Smooth muscle cell (in vitro differentiated cells): ENCODE measurements at regions not wholly inside any gene's neighbourhood (a gene's known extent, or its start where the extent isn't known, plus 50 kb on each side); places are given as distances from the start of the nearest gene placed in this dataset.
"Not testable (repeated sequence)": the region's sequence is repeated elsewhere in the genome, so short reads cannot be mapped to it uniquely, and the experiment has no call there.

Experiments
- DNase-seq: peaks from one replicate; lab custom pipeline; 2025; ENCODE audit not compliant: unreplicated experiment; lab: John Stamatoyannopoulos, UW
- H2AFZ ChIP-seq: fragments of 200-600 bp; sonication (generic); 2 replicates; pipeline ENCODE4 v1.6.0; 2016; ENCODE audit warnings: antibody characterized with exemption, low read depth, mild to moderate bottlenecking
- H3F3A ChIP-seq: fragments of 200-600 bp; sonication (generic); 2 replicates; pipeline ENCODE4 v1.6.0; 2017; ENCODE audit warnings: antibody characterized with exemption, low read depth
- H3K27ac ChIP-seq: fragments of 200-600 bp; sonication (generic); 2 replicates; pipeline ENCODE4 v1.5.1; 2016; ENCODE audit warnings: low read depth, mild to moderate bottlenecking
- H3K27me3 ChIP-seq: fragments of 200-600 bp; sonication (generic); 2 replicates; pipeline ENCODE4 v1.6.1; 2016; ENCODE audit warnings: low read depth, mild to moderate bottlenecking
- H3K36me3 ChIP-seq: fragments of 200-600 bp; sonication (generic); 2 replicates; pipeline ENCODE4 v1.5.1; 2016; ENCODE audit warnings: low read depth
- H3K4me1 ChIP-seq: fragments of 200-600 bp; sonication (generic); 2 replicates; pipeline ENCODE4 v1.5.1; 2016; ENCODE audit warnings: low read depth
- H3K4me2 ChIP-seq: fragments of 200-600 bp; sonication (generic); 2 replicates; pipeline ENCODE4 v1.6.0; 2016; ENCODE audit warnings: mild to moderate bottlenecking
- H3K4me3 ChIP-seq: fragments of 200-600 bp; sonication (generic); 2 replicates; pipeline ENCODE4 v1.5.1; 2016; ENCODE audit warnings: mild to moderate bottlenecking
- H3K79me2 ChIP-seq: fragments of 200-600 bp; sonication (generic); 2 replicates; pipeline ENCODE4 v1.6.0; 2016; ENCODE audit warnings: low read depth, mild to moderate bottlenecking
- H3K9ac ChIP-seq: fragments of 200-600 bp; sonication (generic); 2 replicates; pipeline ENCODE4 v1.6.0; 2016; ENCODE audit warnings: low read depth
- H3K9me3 ChIP-seq: fragments of 200-600 bp; sonication (generic); replicated peaks from 2 replicates; pipeline ENCODE4 v1.5.1; 2016; ENCODE audit warnings: low read depth
- H4K20me1 ChIP-seq: fragments of 200-600 bp; sonication (generic); 2 replicates; pipeline ENCODE4 v1.6.0; 2016; ENCODE audit warnings: low read depth
- CTCF ChIP-seq: fragments of 200-600 bp; sonication (generic); IDR thresholded peaks from 2 replicates; pipeline ENCODE4 v1.5.1; 2017; ENCODE audit warnings: borderline replicate concordance, mild to moderate bottlenecking, antibody characterized with exemption; ENCODE audit not compliant: insufficient read depth, poor library complexity, severe bottlenecking
- WGBS: methylation state at CpG from one replicate; pipeline ENCODE4 v1.1.7; 2016; ENCODE audit warnings: low lambda C conversion rate; 5-methylcytosine and 5-hydroxymethylcytosine counted together

- Histone ChIP-seq H3K4me3 (no peak overlapping the region), H3K79me2 (no peaks in the 10 kb centered on the region), H3K9me3 (no peaks in the 10 kb centered on the region), H2AFZ (no peak overlapping the region), H3K4me1 (no peaks in the 10 kb centered on the region), H3K27ac (no peak overlapping the region), H3K36me3 (no peaks in the 10 kb centered on the region), H3F3A (no peaks in the 10 kb centered on the region), H4K20me1 (no peaks in the 10 kb centered on the region), H3K9ac (no peak overlapping the region), H3K4me2 (no peak overlapping the region), H3K27me3 (no peaks in the 10 kb centered on the region)
- no peak for DNase-seq
- no peak for TF ChIP-seq CTCF
- 78% methylated on average over 6 of the region's 6 CpGs for WGBS
These were observed 404.8 kb downstream of the THBS2 start for GRCh38 chr6:168848797-168849196.

GRCh38 chr6:168844821-168845609, 404.0 kb downstream of the SMOC2 start:
- Histone ChIP-seq H3K79me2 (no peaks in the 10 kb centered on the region), H3K4me3 (no peak overlapping the region), H3K9me3 (no peaks in the 10 kb centered on the region), H3K9ac (no peak overlapping the region), H3K4me2 (no peak overlapping the region), H3K27ac (no peak overlapping the region), H3K27me3 (peaks cover 5% of the 10 kb centered on the region), H3K36me3 (no peaks in the 10 kb centered on the region), H2AFZ (no peak overlapping the region), H4K20me1 (no peaks in the 10 kb centered on the region), H3K4me1 (no peaks in the 10 kb centered on the region), H3F3A (no peaks in the 10 kb centered on the region)
- no peak for TF ChIP-seq CTCF
- 84% methylated on average over 20 of the region's 20 CpGs for WGBS
- DNase-seq = no peak

- not testable (repeated sequence) for H3K27me3 ChIP-seq, H3K9me3 ChIP-seq, H3K9ac ChIP-seq, H3K36me3 ChIP-seq, H4K20me1 ChIP-seq, H3K4me3 ChIP-seq, H3K79me2 ChIP-seq, H2AFZ ChIP-seq, DNase-seq, H3K4me1 ChIP-seq, H3F3A ChIP-seq, H3K4me2 ChIP-seq, H3K27ac ChIP-seq
- 93% methylated on average over 24 of the region's 31 CpGs for WGBS
These were observed 401.7 kb downstream of the SMOC2 start for GRCh38 chr6:168842632-168843212.

GRCh38 chr6:168841609-168842278, 400.8 kb downstream of the SMOC2 start:
- no peaks in the 10 kb centered on the region for H3K79me2 ChIP-seq
- no peaks in the 10 kb centered on the region for H4K20me1 ChIP-seq
- no peaks in the 10 kb centered on the region for H3K9me3 ChIP-seq
- no peak overlapping the region for H2AFZ ChIP-seq
- WGBS = 81% methylated on average over 13 of the region's 15 CpGs
- H3K4me1 ChIP-seq = peaks cover 6% of the 10 kb centered on the region
- H3K9ac ChIP-seq = no peak overlapping the region
- H3K27me3 ChIP-seq = peaks cover 5% of the 10 kb centered on the region
- no peak for TF ChIP-seq CTCF
- no peak overlapping the region for H3K27ac ChIP-seq
- H3K36me3 ChIP-seq = no peaks in the 10 kb centered on the region
- H3K4me3 ChIP-seq = no peak overlapping the region
- DNase-seq = no peak
- H3F3A ChIP-seq = no peaks in the 10 kb centered on the region
- no peak overlapping the region for H3K4me2 ChIP-seq

GRCh38 chr6:168840932-168841331, 399.9 kb downstream of the SMOC2 start:
- H3K9me3 ChIP-seq, H3K4me1 ChIP-seq, H3K79me2 ChIP-seq, H2AFZ ChIP-seq, DNase-seq, H3F3A ChIP-seq, H3K9ac ChIP-seq, H3K27ac ChIP-seq, H3K27me3 ChIP-seq, H3K4me2 ChIP-seq, H3K36me3 ChIP-seq, H3K4me3 ChIP-seq, H4K20me1 ChIP-seq: not testable (repeated sequence)
- 86% methylated on average over 33 of the region's 40 CpGs for WGBS

- not testable (repeated sequence) for H2AFZ ChIP-seq, H4K20me1 ChIP-seq, H3K4me3 ChIP-seq, H3K27ac ChIP-seq, DNase-seq, H3K4me1 ChIP-seq, H3K27me3 ChIP-seq, H3K36me3 ChIP-seq, H3K79me2 ChIP-seq, H3K4me2 ChIP-seq, H3F3A ChIP-seq, H3K9ac ChIP-seq, H3K9me3 ChIP-seq
- WGBS = no CpG with 5 or more reads among the region's 25 CpGs
These were observed 399.3 kb downstream of the SMOC2 start for GRCh38 chr6:168840299-168840698.
